ENCODE measurements at regions not wholly inside any gene's neighbourhood (a gene's known extent, or its start where the extent isn't known, plus 50 kb on each side); places are given as distances from the start of the nearest gene placed in this dataset.

DNA sequence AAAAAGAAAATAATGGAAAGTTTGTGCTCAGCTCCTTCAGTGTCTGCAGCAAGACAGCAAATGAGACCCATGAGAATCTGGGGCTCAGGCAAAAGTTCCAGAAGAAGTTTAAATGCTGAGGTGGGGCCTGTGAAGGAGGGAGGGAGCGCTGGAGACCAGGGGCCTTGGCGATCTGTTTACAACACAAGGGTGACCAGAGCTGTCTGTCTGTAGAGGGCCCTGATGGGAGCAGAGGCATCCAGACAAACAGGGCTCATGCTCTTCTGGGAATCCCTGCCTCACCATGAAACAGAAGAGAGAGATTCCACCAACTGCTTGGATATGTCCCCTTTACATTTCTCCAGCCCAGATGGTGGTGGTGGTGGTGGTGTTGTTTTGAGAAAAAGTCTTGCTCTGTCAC, 60.1 kb upstream of the GPCPD1 start:
- TF ChIP-seq, protein P1, sequence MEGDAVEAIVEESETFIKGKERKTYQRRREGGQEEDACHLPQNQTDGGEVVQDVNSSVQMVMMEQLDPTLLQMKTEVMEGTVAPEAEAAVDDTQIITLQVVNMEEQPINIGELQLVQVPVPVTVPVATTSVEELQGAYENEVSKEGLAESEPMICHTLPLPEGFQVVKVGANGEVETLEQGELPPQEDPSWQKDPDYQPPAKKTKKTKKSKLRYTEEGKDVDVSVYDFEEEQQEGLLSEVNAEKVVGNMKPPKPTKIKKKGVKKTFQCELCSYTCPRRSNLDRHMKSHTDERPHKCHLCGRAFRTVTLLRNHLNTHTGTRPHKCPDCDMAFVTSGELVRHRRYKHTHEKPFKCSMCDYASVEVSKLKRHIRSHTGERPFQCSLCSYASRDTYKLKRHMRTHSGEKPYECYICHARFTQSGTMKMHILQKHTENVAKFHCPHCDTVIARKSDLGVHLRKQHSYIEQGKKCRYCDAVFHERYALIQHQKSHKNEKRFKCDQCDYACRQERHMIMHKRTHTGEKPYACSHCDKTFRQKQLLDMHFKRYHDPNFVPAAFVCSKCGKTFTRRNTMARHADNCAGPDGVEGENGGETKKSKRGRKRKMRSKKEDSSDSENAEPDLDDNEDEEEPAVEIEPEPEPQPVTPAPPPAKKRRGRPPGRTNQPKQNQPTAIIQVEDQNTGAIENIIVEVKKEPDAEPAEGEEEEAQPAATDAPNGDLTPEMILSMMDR (IDR thresholded peaks at IDR 0.05): no peak
- TF ChIP-seq POLR2A (IDR thresholded peaks at IDR 0.05): no peak

Measured in Peyer's patch (tissue), 4 donors.